Spleen (tissue), 7 donors: ENCODE measurements at regions not wholly inside any gene's neighbourhood (a gene's known extent, or its start where the extent isn't known, plus 50 kb on each side); places are given as distances from the start of the nearest gene placed in this dataset.

Experiments used
- POLR2A ChIP-seq, 3 donors: fragments of 450-650 bp; IDR thresholded peaks; one replicate each; pipeline ENCODE4 v1.5.1; 2017; ENCODE audit warnings: antibody characterized with exemption in 3 of 3, mild to moderate bottlenecking in 1 of 3
- POLR2AphosphoS5 ChIP-seq, 3 donors: sonication (generic); formaldehyde crosslinking; IDR thresholded peaks; one replicate each; pipeline ENCODE4 v1.5.1; 2017; ENCODE audit warnings: antibody characterized with exemption in 3 of 3
- TF ChIP-seq, protein P1 (sequence below), 11 experiments: fragments of 200-600 bp in 7 of 11; fragments of 450-650 bp in 4 of 11; sonication (generic) in 4 of 11; IDR thresholded peaks in 8 of 11; conservative IDR thresholded peaks in 3 of 11; 1 replicate in 7 of 11; 2 replicates in 4 of 11; pipeline versions ENCODE4 v1.4.0 to v1.8.0; 2016 to 2021; ENCODE audit warnings: antibody characterized with exemption in 11 of 11, inconsistent platforms in 4 of 11, mild to moderate bottlenecking in 1 of 11
- donor health status: DM: no; HTN: no; CAD: no; lungs with moderate emphysema.
- donor health status: DM: no; HTN: no; CAD: no.
- donor health status: DM: no; HTN: no; CAD: no.

DNA sequence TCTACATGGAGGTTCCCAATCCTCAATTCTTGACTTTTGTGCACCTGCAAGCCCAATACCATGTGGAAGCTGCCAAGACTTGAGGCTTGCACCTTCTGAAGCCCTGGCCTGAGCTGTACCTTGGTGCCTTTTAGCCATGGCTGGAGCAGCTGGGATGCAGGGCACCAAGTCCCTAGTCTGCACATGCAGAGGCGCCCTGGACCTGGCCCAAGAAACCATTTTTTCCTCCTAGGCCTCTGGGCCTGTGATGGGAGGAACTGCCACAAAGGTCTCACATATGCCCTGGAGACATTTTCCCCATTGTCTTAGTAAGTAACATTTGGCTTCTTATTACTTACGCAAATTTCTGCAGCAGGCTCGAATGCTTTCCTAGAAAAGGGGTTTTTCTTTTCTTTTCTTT, 431.9 kb upstream of the ANO5 start:
- TF ChIP-seq, protein P1, sequence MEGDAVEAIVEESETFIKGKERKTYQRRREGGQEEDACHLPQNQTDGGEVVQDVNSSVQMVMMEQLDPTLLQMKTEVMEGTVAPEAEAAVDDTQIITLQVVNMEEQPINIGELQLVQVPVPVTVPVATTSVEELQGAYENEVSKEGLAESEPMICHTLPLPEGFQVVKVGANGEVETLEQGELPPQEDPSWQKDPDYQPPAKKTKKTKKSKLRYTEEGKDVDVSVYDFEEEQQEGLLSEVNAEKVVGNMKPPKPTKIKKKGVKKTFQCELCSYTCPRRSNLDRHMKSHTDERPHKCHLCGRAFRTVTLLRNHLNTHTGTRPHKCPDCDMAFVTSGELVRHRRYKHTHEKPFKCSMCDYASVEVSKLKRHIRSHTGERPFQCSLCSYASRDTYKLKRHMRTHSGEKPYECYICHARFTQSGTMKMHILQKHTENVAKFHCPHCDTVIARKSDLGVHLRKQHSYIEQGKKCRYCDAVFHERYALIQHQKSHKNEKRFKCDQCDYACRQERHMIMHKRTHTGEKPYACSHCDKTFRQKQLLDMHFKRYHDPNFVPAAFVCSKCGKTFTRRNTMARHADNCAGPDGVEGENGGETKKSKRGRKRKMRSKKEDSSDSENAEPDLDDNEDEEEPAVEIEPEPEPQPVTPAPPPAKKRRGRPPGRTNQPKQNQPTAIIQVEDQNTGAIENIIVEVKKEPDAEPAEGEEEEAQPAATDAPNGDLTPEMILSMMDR (IDR thresholded peaks at IDR 0.05 in 8 of 11, conservative IDR thresholded peaks at IDR 0.05 in 3 of 11), result no peak
- TF ChIP-seq POLR2A (IDR thresholded peaks at IDR 0.05) (no peak), POLR2AphosphoS5 (IDR thresholded peaks at IDR 0.05) (no peak)
